Brain microvascular endothelial cell (primary cell): ENCODE measurements at regions not wholly inside any gene's neighbourhood (a gene's known extent, or its start where the extent isn't known, plus 50 kb on each side); places are given as distances from the start of the nearest gene placed in this dataset.
"Not testable (repeated sequence)": the region's sequence is repeated elsewhere in the genome, so short reads cannot be mapped to it uniquely, and the experiment has no call there.

Source experiments
- DNase-seq: peaks from one replicate; pipeline ENCODE4 v3.0.0-alpha.2; 2020
- H3K27ac ChIP-seq: fragments of 250-450 bp; sonication (Bioruptor Pico); 2 replicates; pipeline ENCODE4 v1.5.1; 2020; ENCODE audit warnings: mild to moderate bottlenecking, moderate library complexity
- H3K27me3 ChIP-seq: fragments of 250-450 bp; sonication (Bioruptor Pico); replicated peaks from 2 replicates; pipeline ENCODE4 v1.5.1; 2020; ENCODE audit warnings: mild to moderate bottlenecking
- H3K36me3 ChIP-seq: fragments of 250-450 bp; sonication (Bioruptor Pico); replicated peaks from 2 replicates; pipeline ENCODE4 v1.5.1; 2020; ENCODE audit warnings: mild to moderate bottlenecking
- H3K4me3 ChIP-seq: 2 replicates; pipeline ENCODE4 v1.5.1; 2011; ENCODE audit warnings: low read depth, mild to moderate bottlenecking, control low read depth, low read length, moderate library complexity
- CTCF ChIP-seq: IDR thresholded peaks from 2 replicates; pipeline ENCODE4 v1.5.1; 2011; ENCODE audit warnings: low read depth, mild to moderate bottlenecking, moderate library complexity, low read length, control low read depth, inconsistent platforms; ENCODE audit errors: missing control alignments
- in situ Hi-C: cut with HindIII; loops from 2 replicates; pipeline ENCODE4 v1.10.0; 2017; ENCODE audit warnings: low sequenced_read_pairs, low pct_ligation_motif_present

GRCh38 chr3:94402126-94402525 lies 339.3 kb downstream of the NSUN3 start:
- Histone ChIP-seq H3K27ac (no peak overlapping the region), H3K27me3 (no peaks in the 10 kb centered on the region), H3K4me3 (no peak overlapping the region), H3K36me3 (no peaks in the 10 kb centered on the region)
- in situ Hi-C loops: no loop called here
- TF ChIP-seq CTCF: no peak
- no peak for DNase-seq

DNA sequence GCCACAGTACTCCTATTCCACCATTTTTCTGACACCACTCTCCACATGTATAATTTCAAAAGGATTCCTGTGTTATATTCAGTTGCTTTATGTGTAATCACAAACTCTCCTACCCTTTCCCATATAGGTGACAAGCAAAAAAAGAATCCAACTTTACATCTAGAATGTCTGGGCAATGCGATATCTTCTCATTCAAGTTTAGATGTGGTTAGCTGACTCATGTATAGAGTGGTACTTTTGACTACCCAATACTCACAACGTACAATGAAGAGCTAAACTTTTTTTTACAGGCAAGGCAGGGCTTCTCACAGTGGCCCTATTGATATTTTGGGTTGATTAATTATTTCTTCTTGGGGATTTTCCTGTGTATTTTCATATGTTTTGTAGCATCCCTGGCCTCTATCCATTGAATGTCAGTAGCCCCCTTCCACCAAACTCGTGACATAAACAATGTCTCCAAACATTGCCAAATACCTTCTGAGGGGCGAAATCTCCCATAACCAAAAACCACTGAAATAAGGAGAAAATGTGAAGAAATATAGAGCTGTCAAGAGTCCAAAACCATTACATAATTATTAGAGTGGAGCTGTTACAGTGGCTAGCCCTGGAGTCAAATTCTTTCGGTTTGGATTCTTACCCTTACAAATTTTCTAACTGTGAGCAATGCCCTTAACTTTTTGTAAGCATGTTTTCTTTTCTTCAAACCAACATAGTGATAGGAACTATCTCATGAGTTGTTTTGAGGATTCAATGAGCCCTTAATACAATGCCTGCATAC lies 342.6 kb downstream of the NSUN3 start:
- DNase-seq: peak; percentile 24
- in situ Hi-C loops: no loop called here
- H3K36me3 ChIP-seq: no peaks in the 10 kb centered on the region
- H3K4me3 ChIP-seq: no peak overlapping the region
- TF ChIP-seq CTCF: no peak
- no peaks in the 10 kb centered on the region for H3K27me3 ChIP-seq
- peak overlapping the region; percentile 12 for H3K27ac ChIP-seq

DNA sequence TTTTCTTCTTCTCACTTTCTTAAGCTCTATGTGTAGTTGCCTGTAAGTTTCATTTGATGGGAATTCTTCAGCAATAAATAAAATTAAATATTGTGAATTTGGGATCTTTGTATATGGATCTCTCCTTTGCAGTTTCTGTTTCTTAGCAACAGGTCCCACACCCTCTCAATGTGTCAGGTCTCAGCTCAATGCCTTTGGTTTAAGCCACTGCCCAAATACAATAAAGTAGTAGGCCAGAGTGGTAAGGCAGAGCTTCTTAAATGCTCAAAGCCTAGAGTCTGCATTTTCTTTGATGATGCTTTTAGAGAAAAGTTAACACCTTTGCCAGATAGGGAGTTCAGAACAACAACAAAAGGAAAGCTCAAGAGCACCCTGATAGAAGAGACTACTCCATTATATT lies 343.7 kb downstream of the NSUN3 start:
- Histone ChIP-seq H3K27ac (no peak overlapping the region), H3K36me3 (no peaks in the 10 kb centered on the region), H3K4me3 (no peak overlapping the region), H3K27me3 (no peaks in the 10 kb centered on the region)
- in situ Hi-C loops: no loop called here
- no peak for DNase-seq
- no peak for TF ChIP-seq CTCF

DNA sequence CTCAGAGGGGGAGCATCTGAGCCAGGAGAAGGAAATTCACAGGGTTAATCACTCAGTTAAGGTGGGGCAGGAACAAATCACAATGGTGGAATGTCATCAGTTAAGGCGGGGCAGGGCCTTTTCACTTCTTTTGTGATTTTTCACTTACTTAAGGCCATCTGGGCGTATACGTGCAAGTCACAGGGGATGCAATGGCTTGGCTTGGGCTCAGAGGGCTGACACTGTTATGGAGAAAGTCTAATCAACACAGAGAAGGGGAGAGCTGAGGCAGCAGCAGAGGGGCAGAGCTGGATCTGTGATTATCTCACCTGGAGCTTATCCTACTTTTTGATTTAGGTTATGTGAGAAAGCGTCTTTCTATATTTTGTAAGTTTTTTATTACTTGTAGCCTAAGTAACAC lies 350.1 kb downstream of the NSUN3 start:
- DNase-seq, H3K27ac ChIP-seq, in situ Hi-C loops, H3K36me3 ChIP-seq, H3K27me3 ChIP-seq, H3K4me3 ChIP-seq: not testable (repeated sequence)

DNA sequence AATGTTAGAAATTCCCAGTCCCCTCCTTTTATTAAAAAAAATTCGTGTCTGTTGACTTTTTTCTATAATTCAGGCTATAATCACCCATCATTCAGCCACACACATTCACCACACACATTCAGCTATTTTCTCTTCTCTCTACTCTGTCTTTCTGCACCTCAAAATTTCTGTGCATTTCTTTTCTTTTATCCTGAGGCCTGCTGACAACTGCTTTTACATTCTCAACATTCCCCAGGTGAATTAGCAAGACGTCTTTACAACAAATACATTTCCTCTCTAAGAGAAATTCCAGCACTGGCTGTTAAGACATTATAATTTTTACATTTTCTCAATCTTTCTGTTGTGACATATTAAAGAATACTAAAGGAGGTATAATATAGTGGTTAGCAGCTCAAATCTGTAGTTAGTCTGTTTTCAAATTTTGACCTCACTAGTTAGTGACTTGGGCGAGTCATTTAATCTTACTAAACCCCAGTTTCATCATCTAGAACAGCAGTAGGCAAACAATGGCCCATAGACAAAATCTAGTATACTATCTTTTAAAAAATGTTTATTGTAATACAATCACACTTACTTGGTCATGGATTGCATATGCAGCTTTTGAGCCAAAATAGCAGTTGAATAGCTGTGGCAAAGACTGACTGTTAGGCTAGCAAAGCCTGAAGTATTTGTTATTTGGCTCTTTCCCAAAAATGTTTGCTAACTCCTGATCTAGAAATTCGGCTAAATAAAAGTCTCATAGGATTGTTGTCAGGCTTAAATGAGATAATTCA lies 350.7 kb downstream of the NSUN3 start:
- TF ChIP-seq CTCF: no peak
- Histone ChIP-seq H3K36me3 (no peaks in the 10 kb centered on the region), H3K27me3 (no peaks in the 10 kb centered on the region), H3K4me3 (no peak overlapping the region), H3K27ac (no peak overlapping the region)
- DNase-seq: peak; percentile 69
- in situ Hi-C loops: no loop called here

GRCh38 chr3:94414418-94414817 lies 351.6 kb downstream of the NSUN3 start:
- Histone ChIP-seq H3K27ac (no peak overlapping the region), H3K36me3 (no peaks in the 10 kb centered on the region), H3K27me3 (no peaks in the 10 kb centered on the region), H3K4me3 (no peak overlapping the region)
- no peak for TF ChIP-seq CTCF
- DNase-seq: no peak
- in situ Hi-C loops: no loop called here
